Lower lobe of right lung (tissue), 2 donors: ENCODE measurements at regions not wholly inside any gene's neighbourhood (a gene's known extent, or its start where the extent isn't known, plus 50 kb on each side); places are given as distances from the start of the nearest gene placed in this dataset.

Source experiments
- ATAC-seq, 2 donors: fragments of 200-7000 bp; cut with Tn5 transposase; one replicate each; pipeline ENCODE4 v1.9.1; 2020 to 2022; ENCODE audit warnings: mild to moderate bottlenecking in 2 of 2, moderate library complexity in 2 of 2
- DNase-seq: peaks from one replicate; pipeline ENCODE4 v3.0.0-alpha.2; 2020
- H3K27ac ChIP-seq: fragments of 200-600 bp; one replicate; pipeline ENCODE4 v1.8.0; 2022
- H3K27me3 ChIP-seq: fragments of 200-600 bp; one replicate; pipeline ENCODE4 v1.8.0; 2022; ENCODE audit warnings: low read depth
- H3K36me3 ChIP-seq: fragments of 200-600 bp; one replicate; pipeline ENCODE4 v1.8.0; 2022; ENCODE audit warnings: mild to moderate bottlenecking
- H3K4me1 ChIP-seq: fragments of 200-600 bp; one replicate; pipeline ENCODE4 v1.8.0; 2022
- H3K4me3 ChIP-seq: fragments of 200-600 bp; one replicate; pipeline ENCODE4 v1.8.0; 2022; ENCODE audit warnings: mild to moderate bottlenecking
- H3K9me3 ChIP-seq: fragments of 200-600 bp; one replicate; pipeline ENCODE4 v1.8.0; 2022
- CTCF ChIP-seq: fragments of 200-600 bp; IDR thresholded peaks from one replicate; pipeline ENCODE4 v1.8.0; 2022; ENCODE audit warnings: antibody characterized with exemption, mild to moderate bottlenecking
- intact Hi-C: fragments of 100-400 bp; cut with DNase I; formaldehyde crosslinking; loops from one replicate; pipeline ENCODE4 v1.11.0; 2022
- donor health status: DM: no; HTN: yes; CAD: no; lungs with severe emphysema.

GRCh38 chr5:57324861-57325260 is 151.0 kb downstream of the GPBP1 start:
- H3K9me3 ChIP-seq: no peaks in the 10 kb centered on the region
- H3K4me1 ChIP-seq: no peaks in the 10 kb centered on the region
- intact Hi-C loops: no loop called here
- no peak overlapping the region for H3K27ac ChIP-seq
- no peaks in the 10 kb centered on the region for H3K36me3 ChIP-seq
- no peak for ATAC-seq
- no peak overlapping the region for H3K4me3 ChIP-seq
- H3K27me3 ChIP-seq: no peaks in the 10 kb centered on the region
- no peak for DNase-seq
- TF ChIP-seq CTCF: no peak

- H3K4me3 ChIP-seq: no peak overlapping the region
- H3K4me1 ChIP-seq: no peaks in the 10 kb centered on the region
- no peak for TF ChIP-seq CTCF
- no peaks in the 10 kb centered on the region for H3K9me3 ChIP-seq
- DNase-seq (no peak), ATAC-seq (no peak)
- no peak overlapping the region for H3K27ac ChIP-seq
- no peaks in the 10 kb centered on the region for H3K27me3 ChIP-seq
- H3K36me3 ChIP-seq: no peaks in the 10 kb centered on the region
- intact Hi-C loops: no loop called here
These were observed 150.3 kb downstream of the GPBP1 start for GRCh38 chr5:57324181-57324580.

GRCh38 chr5:57320582-57320981 is 146.7 kb downstream of the GPBP1 start:
- no peak for TF ChIP-seq CTCF
- Histone ChIP-seq H3K27me3 (no peaks in the 10 kb centered on the region), H3K9me3 (no peaks in the 10 kb centered on the region), H3K4me1 (peaks cover 4% of the 10 kb centered on the region), H3K27ac (no peak overlapping the region), H3K4me3 (no peak overlapping the region), H3K36me3 (no peaks in the 10 kb centered on the region)
- no peak for DNase-seq
- no peak for ATAC-seq
- intact Hi-C loops: no loop called here

GRCh38 chr5:57319628-57320027 is 145.8 kb downstream of the GPBP1 start:
- Histone ChIP-seq H3K27ac (no peak overlapping the region), H3K36me3 (no peaks in the 10 kb centered on the region), H3K27me3 (no peaks in the 10 kb centered on the region), H3K4me1 (peaks cover 4% of the 10 kb centered on the region), H3K4me3 (no peak overlapping the region), H3K9me3 (no peaks in the 10 kb centered on the region)
- intact Hi-C loops: no loop called here
- DNase-seq (no peak), ATAC-seq (no peak)
- no peak for TF ChIP-seq CTCF

- H3K27ac ChIP-seq: no peak overlapping the region
- intact Hi-C loops: no loop called here
- no peak for ATAC-seq
- H3K4me3 ChIP-seq: no peak overlapping the region
- no peak for TF ChIP-seq CTCF
- no peaks in the 10 kb centered on the region for H3K9me3 ChIP-seq
- no peak for DNase-seq
- H3K4me1 ChIP-seq: peaks cover 4% of the 10 kb centered on the region
- H3K27me3 ChIP-seq: no peaks in the 10 kb centered on the region
- H3K36me3 ChIP-seq: no peaks in the 10 kb centered on the region
These were observed 144.4 kb downstream of the GPBP1 start for GRCh38 chr5:57318251-57318650.

GRCh38 chr5:57317341-57317740 is 143.5 kb downstream of the GPBP1 start:
- H3K27me3 ChIP-seq: no peaks in the 10 kb centered on the region
- no peak for TF ChIP-seq CTCF
- DNase-seq (no peak), ATAC-seq (no peak)
- H3K27ac ChIP-seq: no peak overlapping the region
- no peaks in the 10 kb centered on the region for H3K36me3 ChIP-seq
- H3K9me3 ChIP-seq: no peaks in the 10 kb centered on the region
- intact Hi-C loops: no loop called here
- H3K4me1 ChIP-seq: peaks cover 4% of the 10 kb centered on the region
- H3K4me3 ChIP-seq: no peak overlapping the region
